Skeletal muscle satellite cell (primary cell): ENCODE measurements at regions not wholly inside any gene's neighbourhood (a gene's known extent, or its start where the extent isn't known, plus 50 kb on each side); places are given as distances from the start of the nearest gene placed in this dataset.

Experiments used
- H3K27me3 ChIP-seq: 2 replicates; pipeline ENCODE4 v1.7.0; 2013; ENCODE audit warnings: low read length; ENCODE audit not compliant: control insufficient read depth, insufficient read depth
- H3K36me3 ChIP-seq: 2 replicates; pipeline ENCODE4 v1.7.0; 2013; ENCODE audit warnings: mild to moderate bottlenecking, control low read depth, low read length; ENCODE audit not compliant: insufficient read depth
- H3K4me1 ChIP-seq: 2 replicates; pipeline ENCODE4 v1.7.0; 2013; ENCODE audit warnings: low read length; ENCODE audit not compliant: control insufficient read depth, insufficient read depth
- H3K4me2 ChIP-seq: 2 replicates; pipeline ENCODE4 v1.7.0; 2013; ENCODE audit warnings: mild to moderate bottlenecking, low read length
- H3K4me3 ChIP-seq: 2 replicates; pipeline ENCODE4 v1.7.0; 2013; ENCODE audit warnings: low read length
- H3K9ac ChIP-seq: 2 replicates; pipeline ENCODE4 v1.7.0; 2013; ENCODE audit warnings: mild to moderate bottlenecking, low read depth, low read length, moderate library complexity
- H3K9me3 ChIP-seq: replicated peaks from 2 replicates; pipeline ENCODE4 v1.7.0; 2013; ENCODE audit warnings: mild to moderate bottlenecking, control low read depth, low read length

- Histone ChIP-seq H3K36me3 (no peaks in the 10 kb centered on the region), H3K4me2 (no peak overlapping the region), H3K4me1 (no peaks in the 10 kb centered on the region), H3K9ac (no peak overlapping the region), H3K9me3 (no peaks in the 10 kb centered on the region), H3K27me3 (no peaks in the 10 kb centered on the region), H3K4me3 (no peak overlapping the region)
Measured at GRCh38 chr5:62731022-62731421, 152.4 kb downstream of the LRRC70 start.

GRCh38 chr5:62729675-62730074 is 151.1 kb downstream of the LRRC70 start:
- Histone ChIP-seq H3K9ac (no peak overlapping the region), H3K4me1 (no peaks in the 10 kb centered on the region), H3K4me3 (no peak overlapping the region), H3K9me3 (no peaks in the 10 kb centered on the region), H3K27me3 (no peaks in the 10 kb centered on the region), H3K4me2 (no peak overlapping the region), H3K36me3 (no peaks in the 10 kb centered on the region)

- Histone ChIP-seq H3K4me1 (no peaks in the 10 kb centered on the region), H3K9ac (no peak overlapping the region), H3K4me3 (no peak overlapping the region), H3K27me3 (no peaks in the 10 kb centered on the region), H3K36me3 (no peaks in the 10 kb centered on the region), H3K4me2 (no peak overlapping the region), H3K9me3 (no peaks in the 10 kb centered on the region)
Measured at GRCh38 chr5:62727861-62728260, 149.2 kb downstream of the LRRC70 start.

GRCh38 chr5:62727184-62727583 is 148.6 kb downstream of the LRRC70 start:
- Histone ChIP-seq H3K27me3 (no peaks in the 10 kb centered on the region), H3K9ac (no peak overlapping the region), H3K9me3 (no peaks in the 10 kb centered on the region), H3K4me3 (no peak overlapping the region), H3K4me1 (no peaks in the 10 kb centered on the region), H3K4me2 (no peak overlapping the region), H3K36me3 (no peaks in the 10 kb centered on the region)

GRCh38 chr5:62722360-62722759 is 143.7 kb downstream of the LRRC70 start:
- no peaks in the 10 kb centered on the region for H3K4me1 ChIP-seq
- H3K9ac ChIP-seq: no peak overlapping the region
- no peaks in the 10 kb centered on the region for H3K36me3 ChIP-seq
- no peaks in the 10 kb centered on the region for H3K9me3 ChIP-seq
- H3K27me3 ChIP-seq: peaks cover 7% of the 10 kb centered on the region
- no peak overlapping the region for H3K4me3 ChIP-seq
- H3K4me2 ChIP-seq: no peak overlapping the region

GRCh38 chr5:62720031-62720441 is 141.4 kb downstream of the LRRC70 start:
- no peaks in the 10 kb centered on the region for H3K9me3 ChIP-seq
- H3K27me3 ChIP-seq: peaks cover 13% of the 10 kb centered on the region
- no peaks in the 10 kb centered on the region for H3K36me3 ChIP-seq
- no peak overlapping the region for H3K9ac ChIP-seq
- no peak overlapping the region for H3K4me3 ChIP-seq
- no peaks in the 10 kb centered on the region for H3K4me1 ChIP-seq
- no peak overlapping the region for H3K4me2 ChIP-seq

- no peak overlapping the region for H3K4me2 ChIP-seq
- H3K4me1 ChIP-seq: no peaks in the 10 kb centered on the region
- peaks cover 13% of the 10 kb centered on the region for H3K27me3 ChIP-seq
- no peak overlapping the region for H3K9ac ChIP-seq
- no peaks in the 10 kb centered on the region for H3K36me3 ChIP-seq
- H3K4me3 ChIP-seq: no peak overlapping the region
- H3K9me3 ChIP-seq: no peaks in the 10 kb centered on the region
Measured at GRCh38 chr5:62719061-62719720, 140.6 kb downstream of the LRRC70 start.

- Histone ChIP-seq H3K9ac (no peak overlapping the region), H3K27me3 (peaks cover 13% of the 10 kb centered on the region), H3K9me3 (no peaks in the 10 kb centered on the region), H3K4me1 (no peaks in the 10 kb centered on the region), H3K4me3 (no peak overlapping the region), H3K36me3 (no peaks in the 10 kb centered on the region), H3K4me2 (no peak overlapping the region)
Measured at GRCh38 chr5:62718324-62718723, 139.7 kb downstream of the LRRC70 start.

- Histone ChIP-seq H3K36me3 (no peaks in the 10 kb centered on the region), H3K4me2 (no peak overlapping the region), H3K27me3 (peaks cover 13% of the 10 kb centered on the region), H3K9me3 (no peaks in the 10 kb centered on the region), H3K4me3 (no peak overlapping the region), H3K4me1 (no peaks in the 10 kb centered on the region), H3K9ac (no peak overlapping the region)
Measured at GRCh38 chr5:62717301-62717933, 138.8 kb downstream of the LRRC70 start.

- Histone ChIP-seq H3K4me1 (no peaks in the 10 kb centered on the region), H3K4me2 (no peak overlapping the region), H3K9me3 (no peaks in the 10 kb centered on the region), H3K27me3 (peaks cover 13% of the 10 kb centered on the region), H3K9ac (no peak overlapping the region), H3K36me3 (no peaks in the 10 kb centered on the region), H3K4me3 (no peak overlapping the region)
Measured at GRCh38 chr5:62714296-62714695, 135.7 kb downstream of the LRRC70 start.

GRCh38 chr5:62708481-62709325 is 130.1 kb downstream of the LRRC70 start:
- H3K4me3 ChIP-seq: no peak overlapping the region
- H3K9ac ChIP-seq: no peak overlapping the region
- no peak overlapping the region for H3K4me2 ChIP-seq
- H3K4me1 ChIP-seq: no peaks in the 10 kb centered on the region
- H3K27me3 ChIP-seq: no peaks in the 10 kb centered on the region
- H3K36me3 ChIP-seq: no peaks in the 10 kb centered on the region
- no peaks in the 10 kb centered on the region for H3K9me3 ChIP-seq
